HG02884 (cell line): ENCODE measurements at regions not wholly inside any gene's neighbourhood (a gene's known extent, or its start where the extent isn't known, plus 50 kb on each side); places are given as distances from the start of the nearest gene placed in this dataset.
"Not testable (repeated sequence)": the region's sequence is repeated elsewhere in the genome, so short reads cannot be mapped to it uniquely, and the experiment has no call there.

Experiments used
- ATAC-seq: cut with Tn5 transposase; IDR thresholded peaks from one replicate; pipeline ENCODE4 v1.9.1; 2021; ENCODE audit warnings: mild to moderate bottlenecking, moderate library complexity; ENCODE audit not compliant: unreplicated experiment

DNA sequence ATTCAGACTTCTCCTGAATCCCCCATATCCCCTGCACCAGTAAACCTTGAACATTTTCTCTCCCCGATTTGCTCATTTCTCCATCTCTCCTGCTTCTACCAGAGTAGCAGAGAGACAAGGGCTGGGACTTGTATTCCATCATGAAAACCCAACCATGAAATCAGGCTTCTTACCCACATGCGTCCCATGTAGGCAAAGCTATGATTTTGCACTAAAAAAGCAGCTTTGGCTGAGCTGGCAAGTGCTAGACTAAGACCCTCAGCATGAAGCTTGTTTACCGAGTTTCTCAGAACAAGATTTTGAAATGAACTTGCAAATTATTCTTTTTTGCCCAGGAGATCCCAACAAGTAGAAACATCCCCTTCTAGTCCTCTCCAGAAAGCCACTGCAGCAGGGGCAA is 80.3 kb upstream of the RFLNA start:
- no peak for ATAC-seq

GRCh38 chr12:124216966-124217365 is 77.9 kb upstream of the RFLNA start:
- ATAC-seq = no peak

DNA sequence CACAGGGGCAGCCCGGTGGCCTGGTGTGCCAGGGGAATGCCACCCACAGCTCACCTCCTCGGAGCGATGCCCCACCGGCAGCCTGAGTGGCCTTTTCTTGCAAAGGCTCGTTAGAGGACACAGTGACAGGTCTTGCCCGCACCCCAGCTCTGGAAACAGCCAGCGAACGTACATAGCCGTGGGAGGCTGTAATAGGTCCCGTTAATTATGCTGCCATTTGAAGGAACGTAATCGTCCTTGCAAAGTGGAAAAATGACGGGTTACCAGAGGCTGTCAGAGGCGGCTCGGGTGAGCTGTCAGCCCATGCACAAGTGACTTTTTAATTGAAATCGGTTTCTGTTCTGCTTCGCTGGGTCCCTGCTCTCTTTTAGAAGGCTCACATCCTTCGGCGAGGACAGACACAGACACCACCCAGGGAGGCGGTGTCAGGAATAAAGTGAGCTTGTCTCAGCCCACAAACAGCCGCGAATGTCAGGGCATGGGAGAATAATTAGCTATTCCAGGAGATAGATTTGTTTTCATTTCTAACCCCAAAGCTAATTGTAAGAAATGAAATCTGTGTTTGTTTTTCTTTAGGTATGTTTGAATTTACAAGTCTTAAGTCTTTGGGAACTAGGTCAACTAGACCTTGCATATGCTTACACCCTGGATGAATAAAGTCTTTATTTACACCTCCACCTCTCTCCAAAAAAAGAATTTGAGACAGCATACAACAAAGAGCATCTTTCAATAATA is 77.2 kb upstream of the RFLNA start:
- no peak for ATAC-seq

GRCh38 chr12:124218243-124218560 is 76.7 kb upstream of the RFLNA start:
- no peak for ATAC-seq

GRCh38 chr12:124218650-124219049 is 76.2 kb upstream of the RFLNA start:
- ATAC-seq = not testable (repeated sequence)

DNA sequence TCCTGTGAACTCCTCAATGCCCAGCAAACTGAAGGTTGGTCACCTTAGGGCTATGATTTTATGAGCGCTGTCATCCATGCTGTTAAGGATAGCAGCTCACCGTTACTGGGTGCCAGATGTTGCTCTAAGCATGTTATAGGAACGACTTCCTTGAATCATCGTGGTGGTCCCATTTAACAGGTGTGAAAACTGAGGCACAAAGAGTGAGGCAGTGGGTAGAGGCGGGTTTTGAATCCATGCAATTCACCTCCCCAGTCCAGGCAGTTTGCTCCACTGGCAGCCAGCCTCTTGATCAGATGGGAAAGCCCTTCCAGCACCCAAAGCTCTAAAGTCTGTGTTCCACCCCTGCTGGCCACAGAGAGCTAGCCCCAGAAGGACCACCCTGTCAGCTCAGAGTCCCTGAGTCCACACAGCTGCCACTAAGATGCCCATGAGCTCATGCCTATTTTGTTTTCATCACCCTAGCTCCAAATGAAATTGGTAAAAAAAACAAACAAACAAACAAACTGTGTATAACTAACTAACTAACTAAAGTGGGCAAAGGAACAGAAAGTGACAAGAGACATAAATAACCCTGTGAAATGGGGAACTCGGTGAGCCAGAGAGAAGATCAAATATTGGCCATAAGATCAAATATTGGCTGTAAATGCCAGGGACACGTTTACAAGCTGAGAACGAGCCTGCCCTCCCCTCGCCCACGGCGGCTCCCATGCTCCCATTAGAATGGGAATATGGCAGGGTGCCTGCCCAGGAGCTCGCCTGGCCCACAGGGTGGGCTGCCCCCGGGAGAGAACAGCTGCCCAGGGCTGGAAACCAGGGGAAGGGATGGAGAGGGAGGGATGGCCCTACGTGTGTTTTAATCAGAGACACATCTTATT is 72.3 kb upstream of the RFLNA start:
- ATAC-seq = no peak

- ATAC-seq = not testable (repeated sequence)
These were observed 71.2 kb upstream of the RFLNA start for GRCh38 chr12:124223733-124224138.

DNA sequence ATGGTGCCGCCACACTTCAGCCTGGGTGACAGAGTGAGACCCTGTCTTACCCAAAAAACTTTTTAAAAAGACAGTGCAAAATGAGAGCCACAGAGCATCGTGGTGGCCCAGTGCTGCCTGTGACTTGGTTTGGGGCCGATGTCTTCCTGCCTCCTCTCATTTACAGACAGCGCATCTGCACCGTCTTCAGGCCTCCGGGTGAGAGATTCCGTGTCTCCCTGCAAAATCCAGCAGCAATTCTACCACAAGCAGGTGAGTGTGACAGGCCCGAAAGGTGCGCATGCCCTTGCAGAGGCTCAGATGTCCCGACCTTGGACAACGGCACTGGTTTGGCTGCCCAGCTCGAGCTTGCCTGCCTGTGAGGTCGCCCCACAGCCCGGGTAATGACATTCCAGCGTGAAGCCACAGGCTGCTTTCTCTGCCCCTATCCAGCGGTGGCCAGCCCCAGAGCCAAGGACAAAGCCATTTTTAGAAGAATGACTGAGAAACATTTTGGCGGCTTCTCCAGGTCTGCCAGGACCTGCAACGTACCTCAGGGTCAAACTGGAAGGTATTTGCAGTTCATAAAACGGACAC is 70.3 kb upstream of the RFLNA start:
- no peak for ATAC-seq

DNA sequence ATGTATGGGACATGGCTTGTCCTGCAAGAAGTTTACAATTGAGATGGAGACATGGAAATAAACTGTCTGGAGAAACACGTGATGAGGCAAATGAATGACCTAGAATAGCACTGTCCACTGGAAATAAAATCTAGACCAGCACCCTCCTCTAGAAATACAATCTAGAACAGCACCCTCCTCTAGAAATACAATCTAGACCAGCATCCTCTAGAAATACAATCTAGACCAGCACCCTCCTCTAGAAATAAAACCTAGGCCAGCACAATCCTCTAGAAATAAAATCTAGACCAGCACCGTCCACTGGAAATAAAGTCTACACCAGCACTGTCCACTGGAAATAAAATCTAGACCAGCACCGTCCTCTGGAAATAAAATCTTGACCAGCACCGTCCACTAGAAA is 69.2 kb upstream of the RFLNA start:
- ATAC-seq = no peak

DNA sequence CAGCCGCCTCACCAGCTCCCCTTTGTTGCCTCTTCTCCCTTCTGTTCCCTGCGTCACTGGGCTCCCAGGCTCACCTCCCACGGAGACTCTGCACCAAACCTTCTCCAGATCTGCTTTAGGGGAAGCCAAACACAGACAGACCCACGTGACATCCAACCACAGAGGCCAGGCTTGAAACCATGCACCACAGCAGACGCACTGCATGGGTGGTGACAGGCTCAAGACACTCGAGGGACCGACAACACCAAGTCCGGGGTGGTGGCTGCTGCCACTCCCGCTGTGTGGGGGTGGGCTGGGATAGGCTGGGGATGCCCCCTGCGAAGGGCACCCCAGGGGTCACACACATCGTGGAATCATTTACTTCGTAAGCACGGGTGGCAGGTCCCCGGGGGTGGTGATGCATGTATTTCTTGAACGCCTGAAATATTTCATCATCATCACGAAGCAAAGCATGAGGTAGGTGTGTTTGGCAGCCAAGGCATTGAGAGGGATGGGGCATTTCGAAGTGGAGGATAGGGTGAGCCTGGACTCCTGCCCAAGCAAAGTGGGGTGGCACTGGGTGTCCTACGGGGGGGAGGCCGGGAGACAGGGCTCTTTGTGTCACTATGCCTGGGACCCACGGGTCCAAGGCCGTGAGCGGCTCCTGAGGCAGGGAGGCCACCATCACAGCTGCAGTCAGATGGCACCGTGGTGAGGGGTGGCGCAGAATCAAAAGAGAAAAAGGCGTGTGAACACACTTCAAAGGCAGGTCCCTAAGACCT is 66.8 kb upstream of the RFLNA start:
- ATAC-seq = no peak

DNA sequence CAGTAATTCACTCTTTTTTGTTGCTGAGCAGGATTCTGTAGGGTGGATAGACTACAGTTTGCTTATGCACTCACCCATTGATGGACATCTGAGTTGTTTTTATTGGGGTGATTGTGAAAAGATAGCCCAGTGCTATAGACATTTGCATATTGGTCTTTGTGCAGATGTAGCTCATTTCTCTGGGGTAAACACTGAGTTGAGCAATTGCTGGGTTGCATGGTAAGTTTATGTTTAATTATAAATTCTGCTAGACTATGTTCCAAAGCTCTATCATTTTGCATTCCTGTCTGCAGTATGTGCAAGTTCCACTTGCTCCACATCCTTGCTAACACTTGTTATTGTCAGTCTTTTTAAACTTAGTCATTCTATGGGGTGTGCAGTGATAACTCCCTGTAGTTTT is 65.4 kb upstream of the RFLNA start:
- ATAC-seq = no peak

DNA sequence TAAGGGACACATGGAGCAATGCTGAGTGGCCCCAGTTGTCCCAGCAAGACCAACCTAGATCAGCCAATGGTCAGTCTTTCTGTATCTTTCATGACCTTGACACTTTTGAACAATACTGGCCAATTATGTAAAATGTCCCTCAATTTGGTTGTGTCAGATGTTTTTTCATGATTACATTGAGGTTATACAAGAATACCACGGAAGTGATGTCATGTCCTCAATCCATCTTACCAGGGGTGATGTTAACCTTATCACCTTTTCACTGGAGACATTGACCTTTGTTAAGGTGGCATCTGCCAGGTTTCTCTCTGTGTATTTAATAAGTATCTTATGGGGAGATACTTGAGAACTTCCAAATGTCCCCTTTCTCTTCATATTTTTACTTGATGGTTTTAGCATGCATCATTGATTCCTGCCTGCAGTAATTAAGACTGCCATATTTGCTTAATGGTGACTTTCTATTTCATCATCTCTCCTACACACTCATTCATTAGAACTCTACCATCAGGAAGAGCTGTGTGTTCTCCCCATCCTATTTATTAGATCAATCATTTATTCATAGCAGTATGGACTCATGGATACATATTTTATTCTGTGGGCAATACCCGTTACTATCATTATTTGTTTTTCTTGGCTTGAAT is 64.7 kb upstream of the RFLNA start:
- no peak for ATAC-seq

DNA sequence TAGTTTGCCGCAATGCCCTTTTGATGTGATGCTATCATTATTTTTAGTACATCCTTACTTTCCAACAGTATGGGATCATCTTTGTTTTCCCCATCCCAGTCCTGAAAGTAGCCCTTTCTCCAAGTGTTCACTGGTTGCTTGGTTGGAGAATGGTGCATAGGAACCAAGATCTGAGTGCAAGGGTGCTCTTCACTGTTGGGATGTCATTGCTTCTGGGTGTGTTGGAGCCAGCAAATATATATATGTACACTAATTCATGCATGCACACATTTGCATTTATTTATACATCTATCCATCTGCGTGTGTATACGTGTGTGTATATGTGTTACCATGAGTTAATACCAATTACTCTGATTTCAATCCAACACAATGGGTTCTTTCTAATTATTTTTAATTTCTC is 64.1 kb upstream of the RFLNA start:
- ATAC-seq = no peak

DNA sequence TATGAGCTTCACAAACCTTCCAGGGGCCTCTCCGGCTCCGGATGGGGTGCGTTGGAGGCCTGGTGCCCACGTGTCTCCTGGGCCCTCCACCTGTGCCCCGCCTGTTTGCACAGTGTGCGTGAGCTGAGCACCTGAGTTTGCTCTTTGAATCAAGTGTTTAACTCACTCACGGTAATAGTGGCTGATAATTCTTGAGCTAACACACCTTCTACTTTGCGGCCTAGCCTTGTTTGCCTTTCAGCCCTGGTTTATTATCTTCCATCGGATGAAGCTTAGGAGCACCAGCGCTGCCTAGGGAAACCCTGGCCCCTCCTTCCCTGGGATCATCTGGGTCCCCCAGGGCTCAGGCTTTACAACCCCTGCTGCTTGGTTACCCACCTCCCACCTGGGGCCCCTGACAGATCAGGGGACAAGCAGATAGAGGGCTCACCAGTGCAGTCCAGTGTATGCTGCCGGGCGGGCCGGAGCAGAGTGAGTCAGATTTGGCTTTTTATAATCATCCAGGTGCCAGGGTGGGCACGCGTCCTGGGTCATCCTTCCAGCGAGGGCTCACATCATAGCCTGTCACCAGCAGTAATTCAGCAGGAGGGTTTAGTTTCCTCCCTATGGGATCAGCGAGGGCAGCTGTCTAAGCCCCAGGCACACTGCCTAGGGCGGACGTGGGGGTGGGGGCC is 62.8 kb upstream of the RFLNA start:
- no peak for ATAC-seq

DNA sequence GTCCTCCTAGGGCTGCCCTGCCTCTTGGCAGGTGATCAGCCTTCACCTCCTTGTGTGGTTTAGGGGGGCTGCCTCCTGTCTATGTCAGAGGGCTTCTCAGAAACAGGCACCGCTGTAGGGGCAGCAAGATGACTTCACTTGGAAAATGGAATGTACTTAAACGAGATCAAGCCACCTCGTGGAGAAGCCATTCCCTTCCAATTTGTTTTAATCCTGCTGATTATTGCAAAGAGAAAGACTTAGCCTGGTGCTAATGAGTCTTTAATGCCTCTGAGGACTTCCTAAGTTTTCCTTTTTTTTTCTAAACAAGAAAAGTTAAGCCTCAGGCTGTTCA is 62.3 kb upstream of the RFLNA start:
- no peak for ATAC-seq

GRCh38 chr12:124233041-124233796 is 61.7 kb upstream of the RFLNA start:
- ATAC-seq = no peak

GRCh38 chr12:124233846-124234640 is 60.9 kb upstream of the RFLNA start:
- no peak for ATAC-seq

DNA sequence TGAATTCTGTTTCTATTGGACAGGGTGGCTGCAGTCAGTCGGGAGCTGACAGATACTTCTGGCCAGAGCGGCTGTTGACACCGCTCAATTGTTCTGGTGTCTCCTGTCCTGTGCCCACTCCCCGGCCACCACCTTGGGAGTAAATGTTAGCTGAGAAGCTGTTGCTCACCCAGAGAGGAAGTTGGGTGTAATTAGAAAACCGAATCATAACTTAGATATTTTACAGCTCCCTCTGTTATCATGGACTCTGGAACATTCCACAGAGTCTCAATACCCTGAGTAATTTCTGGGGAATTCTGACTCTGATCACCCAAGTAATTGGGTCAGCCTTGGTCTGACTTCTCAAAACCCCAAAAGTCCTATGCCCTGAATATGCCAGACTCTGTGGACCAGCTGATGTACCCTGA is 58.3 kb upstream of the RFLNA start:
- ATAC-seq = no peak

DNA sequence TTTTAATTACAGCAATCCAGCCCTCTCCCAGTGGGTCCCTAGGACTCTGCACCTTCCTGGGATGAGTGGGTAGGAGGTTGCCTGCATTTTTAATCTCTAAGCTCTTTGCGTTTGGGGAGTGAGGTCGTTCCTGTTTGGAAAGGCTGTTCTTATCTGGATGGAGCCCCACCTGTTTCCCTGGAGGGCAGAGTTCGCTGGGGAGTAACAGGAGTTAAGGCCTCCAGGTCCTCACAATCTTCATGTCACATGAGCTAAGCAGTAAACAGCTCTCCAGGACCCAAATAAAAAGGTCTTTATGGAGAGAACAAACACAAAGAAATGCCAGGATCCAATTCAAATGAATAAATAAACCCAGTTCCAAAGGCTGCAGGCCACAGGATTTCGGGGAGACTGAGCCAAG is 56.0 kb upstream of the RFLNA start:
- ATAC-seq = no peak
